ENCODE measurements at regions not wholly inside any gene's neighbourhood (a gene's known extent, or its start where the extent isn't known, plus 50 kb on each side); places are given as distances from the start of the nearest gene placed in this dataset.

- no peak for DNase-seq (ENCODE audit: low read depth)
- no peak overlapping the region for H3K4me3 ChIP-seq (ENCODE audit: low read depth, low read length)
- TF ChIP-seq POLR2A (IDR thresholded peaks at IDR 0.05; ENCODE audit: extremely low read depth, insufficient read length) (no peak), MAX (IDR thresholded peaks at IDR 0.05; ENCODE audit: low read depth, low read length) (no peak), MYC (IDR thresholded peaks at IDR 0.05; ENCODE audit: low read depth, low read length) (no peak), CTCF (IDR thresholded peaks at IDR 0.05; ENCODE audit: low read depth, low read length) (no peak)
Measured at GRCh38 chr4:84051639-84052038, 447.5 kb downstream of the NKX6-1 start.

GRCh38 chr4:84051089-84051488 is 448.0 kb downstream of the NKX6-1 start:
- no peak overlapping the region for H3K4me3 ChIP-seq (ENCODE audit: low read depth, low read length)
- no peak for DNase-seq (ENCODE audit: low read depth)
- TF ChIP-seq CTCF (IDR thresholded peaks at IDR 0.05; ENCODE audit: low read depth, low read length) (no peak), MAX (IDR thresholded peaks at IDR 0.05; ENCODE audit: low read depth, low read length) (no peak), POLR2A (IDR thresholded peaks at IDR 0.05; ENCODE audit: extremely low read depth, insufficient read length) (no peak), MYC (IDR thresholded peaks at IDR 0.05; ENCODE audit: low read depth, low read length) (no peak)

GRCh38 chr4:84050015-84050414 is 449.1 kb downstream of the NKX6-1 start:
- DNase-seq (ENCODE audit: low read depth) = no peak
- no peak overlapping the region for H3K4me3 ChIP-seq (ENCODE audit: low read depth, low read length)
- TF ChIP-seq CTCF (IDR thresholded peaks at IDR 0.05; ENCODE audit: low read depth, low read length) = no peak
- TF ChIP-seq MAX (IDR thresholded peaks at IDR 0.05; ENCODE audit: low read depth, low read length) = no peak

- no peak for TF ChIP-seq POLR2A (IDR thresholded peaks at IDR 0.05; ENCODE audit: extremely low read depth, insufficient read length)
- TF ChIP-seq CTCF (IDR thresholded peaks at IDR 0.05; ENCODE audit: low read depth, low read length) = no peak
- no peak for TF ChIP-seq MYC (IDR thresholded peaks at IDR 0.05; ENCODE audit: low read depth, low read length)
- TF ChIP-seq MAX (IDR thresholded peaks at IDR 0.05; ENCODE audit: low read depth, low read length) = no peak
- DNase-seq (ENCODE audit: low read depth) = no peak
Measured at GRCh38 chr4:84046551-84046950, 452.5 kb downstream of the NKX6-1 start.

GRCh38 chr4:84041426-84041825 is 457.7 kb downstream of the NKX6-1 start:
- DNase-seq (ENCODE audit: low read depth) = no peak
- no peak for TF ChIP-seq CTCF (IDR thresholded peaks at IDR 0.05; ENCODE audit: low read depth, low read length)
- no peak for TF ChIP-seq MYC (IDR thresholded peaks at IDR 0.05; ENCODE audit: low read depth, low read length)
- TF ChIP-seq POLR2A (IDR thresholded peaks at IDR 0.05; ENCODE audit: extremely low read depth, insufficient read length) = no peak
- no peak for TF ChIP-seq MAX (IDR thresholded peaks at IDR 0.05; ENCODE audit: low read depth, low read length)
- no peak overlapping the region for H3K4me3 ChIP-seq (ENCODE audit: low read depth, low read length)

More at GRCh38 chr4:84046551-84046950, 452.5 kb downstream of the NKX6-1 start:
- H3K4me3 ChIP-seq (ENCODE audit: low read depth, low read length) = no peak overlapping the region

- no peak overlapping the region for H3K4me3 ChIP-seq (ENCODE audit: low read depth, low read length)
- TF ChIP-seq MYC (IDR thresholded peaks at IDR 0.05; ENCODE audit: low read depth, low read length) (no peak), CTCF (IDR thresholded peaks at IDR 0.05; ENCODE audit: low read depth, low read length) (no peak), MAX (IDR thresholded peaks at IDR 0.05; ENCODE audit: low read depth, low read length) (no peak), POLR2A (IDR thresholded peaks at IDR 0.05; ENCODE audit: extremely low read depth, insufficient read length) (no peak)
- no peak for DNase-seq (ENCODE audit: low read depth)
Measured at GRCh38 chr4:84035568-84035967, 463.5 kb downstream of the NKX6-1 start.
